ENCODE measurements at regions not wholly inside any gene's neighbourhood (a gene's known extent, or its start where the extent isn't known, plus 50 kb on each side); places are given as distances from the start of the nearest gene placed in this dataset.

GRCh38 chr4:12041828-12042227, 613.1 kb upstream of the HS3ST1 start:
- WGBS (ENCODE audit: insufficient coverage, low coverage, low lambda C conversion rate, missing lambda C conversion rate) = 48% methylated on average over 2 of the region's 2 CpGs
- Histone ChIP-seq H3K9me3 (no peaks in the 10 kb centered on the region), H3K36me3 (no peaks in the 10 kb centered on the region), H3K27me3 (no peaks in the 10 kb centered on the region), H3K4me1 (no peaks in the 10 kb centered on the region), H3K27ac (no peak overlapping the region), H3K4me3 (no peak overlapping the region)
- intact Hi-C loops (cut with DNase I) = no loop called here
- ATAC-seq = no peak
- no peak for DNase-seq
- TF ChIP-seq CTCF (IDR thresholded peaks at IDR 0.05) (peak in 3 of 4 donors; percentile 11 to 15 (median 11)), POLR2A (IDR thresholded peaks at IDR 0.05) (no peak)

- DNase-seq = no peak
- no peak overlapping the region for H3K4me3 ChIP-seq
- intact Hi-C loops (cut with DNase I) = no loop called here
- ATAC-seq = no peak
- no peaks in the 10 kb centered on the region for H3K9me3 ChIP-seq
- no peak for TF ChIP-seq POLR2A (IDR thresholded peaks at IDR 0.05)
- no peak for TF ChIP-seq CTCF (IDR thresholded peaks at IDR 0.05)
- no peaks in the 10 kb centered on the region for H3K4me1 ChIP-seq
- no peaks in the 10 kb centered on the region for H3K36me3 ChIP-seq
- no peaks in the 10 kb centered on the region for H3K27me3 ChIP-seq
- H3K27ac ChIP-seq = no peak overlapping the region
- 19% methylated on average over 3 of the region's 3 CpGs for WGBS (ENCODE audit: insufficient coverage, low coverage, low lambda C conversion rate, missing lambda C conversion rate)
These were observed 607.8 kb upstream of the HS3ST1 start for GRCh38 chr4:12036450-12036849.

GRCh38 chr4:12028258-12028657, 599.6 kb upstream of the HS3ST1 start:
- intact Hi-C loops (cut with DNase I) = no loop called here
- no peaks in the 10 kb centered on the region for H3K27me3 ChIP-seq
- 64% methylated on average over 5 of the region's 5 CpGs for WGBS (ENCODE audit: insufficient coverage, low coverage, low lambda C conversion rate, missing lambda C conversion rate)
- no peaks in the 10 kb centered on the region for H3K4me1 ChIP-seq
- ATAC-seq (no peak), DNase-seq (no peak)
- no peak overlapping the region for H3K27ac ChIP-seq
- H3K36me3 ChIP-seq = no peaks in the 10 kb centered on the region
- H3K4me3 ChIP-seq = no peak overlapping the region
- H3K9me3 ChIP-seq = no peaks in the 10 kb centered on the region
- no peak for TF ChIP-seq CTCF (IDR thresholded peaks at IDR 0.05)
- TF ChIP-seq POLR2A (IDR thresholded peaks at IDR 0.05) = no peak

- H3K27me3 ChIP-seq = no peaks in the 10 kb centered on the region
- H3K4me1 ChIP-seq = no peaks in the 10 kb centered on the region
- H3K9me3 ChIP-seq = no peaks in the 10 kb centered on the region
- 83% methylated on average over 2 of the region's 2 CpGs for WGBS (ENCODE audit: insufficient coverage, low coverage, low lambda C conversion rate, missing lambda C conversion rate)
- ATAC-seq (no peak), DNase-seq (no peak)
- no peak overlapping the region for H3K4me3 ChIP-seq
- intact Hi-C loops (cut with DNase I) = no loop called here
- H3K27ac ChIP-seq = no peak overlapping the region
- TF ChIP-seq CTCF (IDR thresholded peaks at IDR 0.05) (no peak), POLR2A (IDR thresholded peaks at IDR 0.05) (no peak)
- no peaks in the 10 kb centered on the region for H3K36me3 ChIP-seq
These were observed 593.7 kb upstream of the HS3ST1 start for GRCh38 chr4:12022409-12022808.

- intact Hi-C loops (cut with DNase I) = no loop called here
- no peak for TF ChIP-seq CTCF (IDR thresholded peaks at IDR 0.05)
- Histone ChIP-seq H3K4me3 (no peak overlapping the region), H3K27ac (no peak overlapping the region), H3K36me3 (no peaks in the 10 kb centered on the region), H3K9me3 (no peaks in the 10 kb centered on the region), H3K27me3 (no peaks in the 10 kb centered on the region), H3K4me1 (no peaks in the 10 kb centered on the region)
- ATAC-seq = no peak
- WGBS (ENCODE audit: insufficient coverage, low coverage, low lambda C conversion rate, missing lambda C conversion rate) = 92% methylated on average over 1 of the region's 1 CpG
- DNase-seq = no peak
These were observed 588.0 kb upstream of the HS3ST1 start for GRCh38 chr4:12016729-12017128.

Measured in right lobe of liver (tissue), 6 donors.